ENCODE measurements at regions not wholly inside any gene's neighbourhood (a gene's known extent, or its start where the extent isn't known, plus 50 kb on each side); places are given as distances from the start of the nearest gene placed in this dataset.
"Not testable (repeated sequence)": the region's sequence is repeated elsewhere in the genome, so short reads cannot be mapped to it uniquely, and the experiment has no call there.

GRCh38 chr2:54052825-54053718, 62.3 kb upstream of the ACYP2 start:
- Mint-ChIP-seq H3K36me3 (ENCODE audit: low read depth) (no peaks in the 10 kb centered on the region), H3K27ac (no peak overlapping the region), H3K4me3 (no peak overlapping the region), H3K27me3 (ENCODE audit: insufficient read depth) (no peaks in the 10 kb centered on the region), H3K9me3 (no peaks in the 10 kb centered on the region; the same call in 1 of the 2 replicates), H3K4me1 (ENCODE audit: low read depth) (peaks cover 21% of the 10 kb centered on the region)
- peak; percentile 50 for DNase-seq
- peak; percentile 67 for TF ChIP-seq CTCF (IDR thresholded peaks at IDR 0.05)

GRCh38 chr2:54050445-54050844, 65.0 kb upstream of the ACYP2 start:
- no peak for DNase-seq
- no peak for TF ChIP-seq CTCF (IDR thresholded peaks at IDR 0.05)
- peaks cover under 1% of the 10 kb centered on the region for H3K36me3 Mint-ChIP-seq (ENCODE audit: low read depth)
- H3K4me1 Mint-ChIP-seq (ENCODE audit: low read depth) = peaks cover 21% of the 10 kb centered on the region
- H3K27me3 Mint-ChIP-seq (ENCODE audit: insufficient read depth) = no peaks in the 10 kb centered on the region
- H3K27ac Mint-ChIP-seq = no peak overlapping the region
- H3K9me3 Mint-ChIP-seq = peaks cover 5% of the 10 kb centered on the region
- no peak overlapping the region for H3K4me3 Mint-ChIP-seq

- peaks cover 18% of the 10 kb centered on the region for H3K4me1 Mint-ChIP-seq (ENCODE audit: low read depth)
- no peak overlapping the region for H3K4me3 Mint-ChIP-seq
- H3K27ac Mint-ChIP-seq = no peak overlapping the region
- TF ChIP-seq CTCF (IDR thresholded peaks at IDR 0.05) = no peak
- no peak for DNase-seq
- H3K36me3 Mint-ChIP-seq (ENCODE audit: low read depth) = peaks cover 7% of the 10 kb centered on the region
- peaks cover 12% of the 10 kb centered on the region for H3K9me3 Mint-ChIP-seq
- no peaks in the 10 kb centered on the region for H3K27me3 Mint-ChIP-seq (ENCODE audit: insufficient read depth)
Measured at GRCh38 chr2:54049365-54049764, 66.0 kb upstream of the ACYP2 start.

- not testable (repeated sequence) for H3K27ac Mint-ChIP-seq; H3K4me3 Mint-ChIP-seq; H3K36me3 Mint-ChIP-seq (ENCODE audit: low read depth); DNase-seq; H3K27me3 Mint-ChIP-seq (ENCODE audit: insufficient read depth)
- Mint-ChIP-seq H3K9me3 (peaks cover 12% of the 10 kb centered on the region), H3K4me1 (ENCODE audit: low read depth) (peaks cover 14% of the 10 kb centered on the region)
Measured at GRCh38 chr2:54048896-54049295, 66.5 kb upstream of the ACYP2 start.

- H3K4me3 Mint-ChIP-seq = no peak overlapping the region
- TF ChIP-seq CTCF (IDR thresholded peaks at IDR 0.05) = no peak
- DNase-seq = no peak
- no peaks in the 10 kb centered on the region for H3K27me3 Mint-ChIP-seq (ENCODE audit: insufficient read depth)
- H3K36me3 Mint-ChIP-seq (ENCODE audit: low read depth) = peaks cover 7% of the 10 kb centered on the region
- peaks cover 8% of the 10 kb centered on the region for H3K4me1 Mint-ChIP-seq (ENCODE audit: low read depth)
- peaks cover 12% of the 10 kb centered on the region for H3K9me3 Mint-ChIP-seq
- no peak overlapping the region for H3K27ac Mint-ChIP-seq
Measured at GRCh38 chr2:54048117-54048785, 67.2 kb upstream of the ACYP2 start.

GRCh38 chr2:54047658-54048057, 67.8 kb upstream of the ACYP2 start:
- no peak for DNase-seq
- peaks cover 12% of the 10 kb centered on the region for H3K9me3 Mint-ChIP-seq
- TF ChIP-seq CTCF (IDR thresholded peaks at IDR 0.05) = no peak
- H3K27ac Mint-ChIP-seq = no peak overlapping the region
- peaks cover 7% of the 10 kb centered on the region for H3K36me3 Mint-ChIP-seq (ENCODE audit: low read depth)
- no peaks in the 10 kb centered on the region for H3K27me3 Mint-ChIP-seq (ENCODE audit: insufficient read depth)
- no peak overlapping the region for H3K4me3 Mint-ChIP-seq
- H3K4me1 Mint-ChIP-seq (ENCODE audit: low read depth) = peaks cover 8% of the 10 kb centered on the region
